DND-41 (cell line): ENCODE measurements at regions not wholly inside any gene's neighbourhood (a gene's known extent, or its start where the extent isn't known, plus 50 kb on each side); places are given as distances from the start of the nearest gene placed in this dataset.

Experiments used
- ATAC-seq: fragments of 200-7000 bp; cut with Tn5 transposase; 3 replicates; pipeline ENCODE4 v1.9.1; 2021; ENCODE audit warnings: low read depth; ENCODE audit not compliant: insufficient read depth
- DNase-seq: peaks from one replicate; pipeline ENCODE4 v3.0.0-alpha.2; 2020
- H2AFZ ChIP-seq: 2 replicates; pipeline ENCODE4 v1.6.0; 2012; ENCODE audit warnings: low read depth, low read length
- H3K27ac ChIP-seq: 2 replicates; pipeline ENCODE4 v1.5.1; 2012; ENCODE audit warnings: low read length, inconsistent platforms
- H3K27me3 ChIP-seq: fragments of 200-600 bp; sonication (generic); 2 replicates; pipeline ENCODE4 v1.6.0; 2012; ENCODE audit warnings: low read length, mild to moderate bottlenecking, inconsistent platforms; ENCODE audit not compliant: insufficient read depth, poor library complexity
- H3K36me3 ChIP-seq: 2 replicates; pipeline ENCODE4 v1.5.1; 2012; ENCODE audit warnings: low read length, inconsistent platforms; ENCODE audit not compliant: insufficient read depth
- H3K4me1 ChIP-seq: 2 replicates; pipeline ENCODE4 v1.5.1; 2012; ENCODE audit warnings: mild to moderate bottlenecking, low read length; ENCODE audit not compliant: insufficient read depth
- H3K4me2 ChIP-seq: 2 replicates; pipeline ENCODE4 v1.6.0; 2012; ENCODE audit warnings: mild to moderate bottlenecking, moderate library complexity, low read length, inconsistent platforms; ENCODE audit not compliant: insufficient read depth
- H3K4me3 ChIP-seq, 2 experiments: fragments of 200-600 bp in 1 of 2; shearing (Covaris generic) in 1 of 2; 2 replicates each; pipeline ENCODE4 v1.5.1; 2012 to 2016; ENCODE audit warnings: inconsistent platforms in 2 of 2, low read length in 2 of 2, mild to moderate bottlenecking in 2 of 2, low read depth in 1 of 2, moderate library complexity in 1 of 2
- H3K79me2 ChIP-seq: 2 replicates; pipeline ENCODE4 v1.6.0; 2012; ENCODE audit warnings: low read length, inconsistent platforms; ENCODE audit not compliant: insufficient read depth
- H3K9ac ChIP-seq: 2 replicates; pipeline ENCODE4 v1.6.0; 2012; ENCODE audit warnings: low read depth, mild to moderate bottlenecking, inconsistent platforms, low read length, moderate library complexity
- H3K9me3 ChIP-seq: 2 replicates; pipeline ENCODE4 v1.5.1; 2012; ENCODE audit warnings: low read length, moderate library complexity, mild to moderate bottlenecking, inconsistent platforms; ENCODE audit not compliant: insufficient read depth, severe bottlenecking
- H4K20me1 ChIP-seq: 2 replicates; pipeline ENCODE4 v1.6.0; 2012; ENCODE audit warnings: low read length; ENCODE audit not compliant: insufficient read depth
- CTCF ChIP-seq: IDR thresholded peaks from 2 replicates; pipeline ENCODE4 v1.5.1; 2012; ENCODE audit warnings: borderline replicate concordance, low read length, moderate library complexity, mild to moderate bottlenecking; ENCODE audit not compliant: poor library complexity, severe bottlenecking; ENCODE audit errors: extremely low read depth
- EZH2 ChIP-seq: IDR thresholded peaks from 3 replicates; pipeline ENCODE4 v1.6.1; 2012; ENCODE audit warnings: borderline replicate concordance, low read depth, mild to moderate bottlenecking, moderate library complexity, low read length, inconsistent platforms; ENCODE audit not compliant: severe bottlenecking

GRCh38 chr3:21056293-21056692 lies 694.7 kb downstream of the ZNF385D start:
- Histone ChIP-seq H4K20me1 (no peaks in the 10 kb centered on the region), H3K4me1 (no peaks in the 10 kb centered on the region), H3K27ac (no peak overlapping the region), H3K36me3 (no peaks in the 10 kb centered on the region), H3K4me3 (no peak overlapping the region), H3K9me3 (no peaks in the 10 kb centered on the region), H3K79me2 (no peaks in the 10 kb centered on the region), H3K9ac (no peak overlapping the region), H3K4me2 (no peak overlapping the region), H2AFZ (no peak overlapping the region), H3K27me3 (no peaks in the 10 kb centered on the region)
- ATAC-seq (no peak), DNase-seq (no peak)
- TF ChIP-seq EZH2 (no peak), CTCF (no peak)

GRCh38 chr3:21055015-21055414 lies 696.0 kb downstream of the ZNF385D start:
- Histone ChIP-seq H3K27me3 (no peaks in the 10 kb centered on the region), H3K36me3 (no peaks in the 10 kb centered on the region), H2AFZ (no peak overlapping the region), H3K4me2 (no peak overlapping the region), H3K79me2 (no peaks in the 10 kb centered on the region), H3K9ac (no peak overlapping the region), H3K9me3 (no peaks in the 10 kb centered on the region), H4K20me1 (no peaks in the 10 kb centered on the region), H3K27ac (no peak overlapping the region), H3K4me3 (no peak overlapping the region), H3K4me1 (no peaks in the 10 kb centered on the region)
- no peak for TF ChIP-seq EZH2
- no peak for TF ChIP-seq CTCF
- no peak for ATAC-seq
- no peak for DNase-seq

GRCh38 chr3:21054064-21054463 lies 696.9 kb downstream of the ZNF385D start:
- Histone ChIP-seq H3K9me3 (no peaks in the 10 kb centered on the region), H3K4me2 (no peak overlapping the region)
- ATAC-seq = no peak

More at GRCh38 chr3:21054064-21054463, 696.9 kb downstream of the ZNF385D start:
- no peak for TF ChIP-seq EZH2
- no peak for TF ChIP-seq CTCF
- Histone ChIP-seq H3K79me2 (no peaks in the 10 kb centered on the region), H3K9ac (no peak overlapping the region), H3K4me3 (no peak overlapping the region), H3K27ac (no peak overlapping the region), H2AFZ (no peak overlapping the region), H4K20me1 (no peaks in the 10 kb centered on the region), H3K36me3 (no peaks in the 10 kb centered on the region), H3K27me3 (no peaks in the 10 kb centered on the region), H3K4me1 (no peaks in the 10 kb centered on the region)
- DNase-seq = no peak
